Endothelial cell of umbilical vein (primary cell): ENCODE measurements at regions not wholly inside any gene's neighbourhood (a gene's known extent, or its start where the extent isn't known, plus 50 kb on each side); places are given as distances from the start of the nearest gene placed in this dataset.
"Not testable (repeated sequence)": the region's sequence is repeated elsewhere in the genome, so short reads cannot be mapped to it uniquely, and the experiment has no call there.

Experiments used
- BruUV-seq: library from RNA; stranded (reverse); fragments of 400-500 nt; replicated peaks from 2 replicates; lab custom pipeline; 2021; lab: Mats Ljungman, UMichigan
- CTCF ChIA-PET: fragments of 300-600, 350-600 bp; sonication (Branson Sonifier 250); formaldehyde crosslinking; loops from one replicate; lab custom pipeline; 2021; ENCODE audit warnings: antibody characterized with exemption, inconsistent platforms; lab: Charles Lee
- POLR2A ChIA-PET: fragments of 300-600, 350-600 bp; sonication (Branson Sonifier 250); formaldehyde crosslinking; loops from one replicate; lab custom pipeline; 2021; ENCODE audit warnings: antibody characterized with exemption, inconsistent platforms; lab: Charles Lee
- DNase-seq: peaks from one replicate; pipeline ENCODE4 v3.0.0-alpha.2; 2011; ENCODE audit warnings: low read depth, low spot score
- FAIRE-seq: peaks from 2 replicates; lab custom pipeline; 2011; peaks lifted over from hg19 to GRCh38; lab: Jason Lieb, UNC
- H2AFZ ChIP-seq: 2 replicates; pipeline ENCODE4 v1.6.0; 2012; ENCODE audit warnings: low read depth, low read length, control low read depth, inconsistent platforms
- H3K27ac ChIP-seq: 2 replicates; pipeline ENCODE4 v1.5.1; 2011; ENCODE audit warnings: low read depth, mild to moderate bottlenecking, control low read depth, low read length, moderate library complexity; ENCODE audit not compliant: insufficient read depth
- H3K27me3 ChIP-seq, 2 experiments: 2 replicates each; pipeline versions ENCODE4 v1.6.0 to v1.6.1; 2011; ENCODE audit warnings: low read length in 2 of 2, mixed read lengths in 1 of 2; ENCODE audit not compliant: control insufficient read depth in 2 of 2, insufficient read depth in 2 of 2
- H3K36me3 ChIP-seq, 2 experiments: 2 replicates in 1 of 2; 3 replicates in 1 of 2; pipeline ENCODE4 v1.5.1; 2011; ENCODE audit warnings: low read length in 2 of 2, mild to moderate bottlenecking in 1 of 2, moderate library complexity in 1 of 2; ENCODE audit not compliant: control insufficient read depth in 2 of 2, insufficient read depth in 2 of 2; ENCODE audit errors: extremely low read depth in 1 of 2
- H3K4me1 ChIP-seq: 3 replicates; pipeline ENCODE4 v1.5.1; 2011; ENCODE audit warnings: mild to moderate bottlenecking, low read length; ENCODE audit not compliant: control insufficient read depth, insufficient read depth; ENCODE audit errors: extremely low read depth
- H3K4me2 ChIP-seq: 2 replicates; pipeline ENCODE4 v1.6.1; 2011; ENCODE audit warnings: low read length, control low read depth, mixed read lengths; ENCODE audit not compliant: insufficient read depth
- H3K4me3 ChIP-seq, 3 experiments: fragments of 200-600 bp in 1 of 3; sonication (generic), shearing (Covaris generic) in 1 of 3; replicated peaks in 1 of 3; 2 replicates each; pipeline ENCODE4 v1.5.1; 2011 to 2016; ENCODE audit warnings: control low read depth in 3 of 3, low read length in 3 of 3, mild to moderate bottlenecking in 2 of 3, inconsistent platforms in 1 of 3, low read depth in 1 of 3, moderate library complexity in 1 of 3; ENCODE audit not compliant: insufficient read depth in 1 of 3
- H3K79me2 ChIP-seq: 2 replicates; pipeline ENCODE4 v1.6.0; 2012; ENCODE audit warnings: low read length, inconsistent platforms; ENCODE audit not compliant: control insufficient read depth, insufficient read depth
- H3K9ac ChIP-seq: replicated peaks from 2 replicates; pipeline ENCODE3; 2011; ENCODE audit warnings: low read length, control low read depth; ENCODE audit not compliant: insufficient read depth; ENCODE audit errors: extremely low read depth
- H3K9me1 ChIP-seq: replicated peaks from 3 replicates; pipeline ENCODE4 v1.6.0; 2011; ENCODE audit warnings: mild to moderate bottlenecking, low read length; ENCODE audit not compliant: control insufficient read depth, insufficient read depth; ENCODE audit errors: extremely low read depth
- H3K9me3 ChIP-seq: replicated peaks from 2 replicates; pipeline ENCODE4 v1.5.1; 2012; ENCODE audit warnings: low read length, inconsistent platforms; ENCODE audit not compliant: control insufficient read depth, insufficient read depth
- H4K20me1 ChIP-seq: replicated peaks from 2 replicates; pipeline ENCODE3; 2011; ENCODE audit warnings: mild to moderate bottlenecking, low read length; ENCODE audit not compliant: control insufficient read depth, insufficient read depth; ENCODE audit errors: extremely low read depth
- EZH2 ChIP-seq: IDR thresholded peaks from 2 replicates; pipeline ENCODE4 v1.6.1; 2012; ENCODE audit warnings: borderline replicate concordance, low read depth, mild to moderate bottlenecking, moderate library complexity, low read length, inconsistent platforms; ENCODE audit not compliant: severe bottlenecking
- FOS ChIP-seq: IDR thresholded peaks from 2 replicates; pipeline ENCODE4 v1.6.1; 2011; ENCODE audit warnings: mild to moderate bottlenecking, low read length, moderate library complexity, borderline replicate concordance; ENCODE audit not compliant: insufficient read depth
- GATA2 ChIP-seq: IDR thresholded peaks from 2 replicates; pipeline ENCODE4 v1.7.0; 2011; ENCODE audit warnings: low read depth, mild to moderate bottlenecking, moderate library complexity, mixed read lengths, low read length; ENCODE audit not compliant: insufficient read length, insufficient read depth
- JUN ChIP-seq: IDR thresholded peaks from 2 replicates; pipeline ENCODE4 v1.6.1; 2011; ENCODE audit warnings: borderline replicate concordance, low read depth; ENCODE audit not compliant: insufficient read length, insufficient read depth
- MYC ChIP-seq: IDR thresholded peaks from one replicate; pipeline ENCODE4 v1.6.1; 2011; ENCODE audit warnings: mild to moderate bottlenecking, low read depth, low read length
- POLR2A ChIP-seq: IDR thresholded peaks from 2 replicates; pipeline ENCODE4 v1.6.1; 2012; ENCODE audit warnings: low read depth, mild to moderate bottlenecking, control low read depth, low read length
- POLR2AphosphoS5 ChIP-seq: IDR thresholded peaks from 2 replicates; pipeline ENCODE4 v1.6.1; 2012; ENCODE audit warnings: low read depth, mild to moderate bottlenecking, control low read depth, low read length, moderate library complexity; ENCODE audit not compliant: insufficient read depth
- dilution Hi-C: fragments of 300-500 bp; cut with MboI; formaldehyde crosslinking; loops from one replicate; pipeline ENCODE4 v1.15.0; 2019; ENCODE audit warnings: low sequenced_read_pairs; ENCODE audit not compliant: extremely low pct_ligation_motif_present
- intact Hi-C: fragments of 100-400 bp; cut with micrococcal nuclease; formaldehyde crosslinking; loops from one replicate; pipeline ENCODE4 v1.10.0; 2022
- TF ChIP-seq, protein P1 (sequence below), 2 donors: IDR thresholded peaks; 1 replicate in 1 of 2; 2 replicates in 1 of 2; pipeline ENCODE4 v1.5.1; 2011; ENCODE audit warnings: low read length in 2 of 2, mild to moderate bottlenecking in 2 of 2, moderate library complexity in 2 of 2, control low read depth in 1 of 2, inconsistent platforms in 1 of 2, low read depth in 1 of 2; ENCODE audit not compliant: insufficient read depth in 1 of 2; ENCODE audit errors: extremely low read depth in 1 of 2
- TF ChIP-seq, protein P2 (sequence below): IDR thresholded peaks from 2 replicates; pipeline ENCODE4 v1.6.1; 2011; ENCODE audit not compliant: insufficient read depth, insufficient read length

DNA sequence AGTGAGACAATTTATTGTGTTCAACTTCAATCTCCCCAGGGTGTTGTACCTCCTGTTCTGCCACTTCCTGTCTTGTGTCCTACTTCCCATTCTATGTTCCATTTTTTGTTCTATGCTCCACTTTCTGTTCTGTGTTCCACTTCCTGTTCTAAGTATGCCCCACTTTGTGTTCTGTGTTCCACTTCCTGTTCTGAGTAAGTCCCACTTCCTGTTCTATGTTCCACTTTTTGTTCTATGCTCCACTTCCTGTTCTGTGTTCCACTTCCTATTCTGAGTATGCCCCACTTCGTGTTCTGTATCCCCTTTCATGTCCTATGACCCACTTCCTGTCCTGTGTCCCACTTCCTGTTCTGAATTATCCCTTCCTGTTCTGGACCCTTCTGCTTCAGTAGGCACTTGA, 732.7 kb downstream of the TBC1D22A start:
- TF ChIP-seq, protein P1, sequence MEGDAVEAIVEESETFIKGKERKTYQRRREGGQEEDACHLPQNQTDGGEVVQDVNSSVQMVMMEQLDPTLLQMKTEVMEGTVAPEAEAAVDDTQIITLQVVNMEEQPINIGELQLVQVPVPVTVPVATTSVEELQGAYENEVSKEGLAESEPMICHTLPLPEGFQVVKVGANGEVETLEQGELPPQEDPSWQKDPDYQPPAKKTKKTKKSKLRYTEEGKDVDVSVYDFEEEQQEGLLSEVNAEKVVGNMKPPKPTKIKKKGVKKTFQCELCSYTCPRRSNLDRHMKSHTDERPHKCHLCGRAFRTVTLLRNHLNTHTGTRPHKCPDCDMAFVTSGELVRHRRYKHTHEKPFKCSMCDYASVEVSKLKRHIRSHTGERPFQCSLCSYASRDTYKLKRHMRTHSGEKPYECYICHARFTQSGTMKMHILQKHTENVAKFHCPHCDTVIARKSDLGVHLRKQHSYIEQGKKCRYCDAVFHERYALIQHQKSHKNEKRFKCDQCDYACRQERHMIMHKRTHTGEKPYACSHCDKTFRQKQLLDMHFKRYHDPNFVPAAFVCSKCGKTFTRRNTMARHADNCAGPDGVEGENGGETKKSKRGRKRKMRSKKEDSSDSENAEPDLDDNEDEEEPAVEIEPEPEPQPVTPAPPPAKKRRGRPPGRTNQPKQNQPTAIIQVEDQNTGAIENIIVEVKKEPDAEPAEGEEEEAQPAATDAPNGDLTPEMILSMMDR (IDR thresholded peaks at IDR 0.05; ENCODE audit: extremely low read depth in 1 of 2, insufficient read depth in 1 of 2, low read depth in 1 of 2, low read length in 2 of 2), result no peak
- TF ChIP-seq, protein P2, sequence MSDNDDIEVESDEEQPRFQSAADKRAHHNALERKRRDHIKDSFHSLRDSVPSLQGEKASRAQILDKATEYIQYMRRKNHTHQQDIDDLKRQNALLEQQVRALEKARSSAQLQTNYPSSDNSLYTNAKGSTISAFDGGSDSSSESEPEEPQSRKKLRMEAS, result no peak
- TF ChIP-seq JUN, result no peak
- no peak for TF ChIP-seq POLR2AphosphoS5
- TF ChIP-seq GATA2, result no peak
- TF ChIP-seq MYC, result no peak
- TF ChIP-seq EZH2, result no peak
- TF ChIP-seq FOS, result no peak
- no peak for TF ChIP-seq POLR2A
- CTCF ChIA-PET, result no interaction called here
- BruUV-seq, result no TSS peak
- Histone ChIP-seq H3K27me3 (no peaks in the 10 kb centered on the region), H3K4me3 (no peak overlapping the region), H3K9ac (no peak overlapping the region), H2AFZ (no peak overlapping the region), H3K36me3 (no peaks in the 10 kb centered on the region), H3K9me1 (no peaks in the 10 kb centered on the region), H3K4me2 (no peak overlapping the region), H3K4me1 (no peaks in the 10 kb centered on the region), H4K20me1 (no peaks in the 10 kb centered on the region), H3K79me2 (no peaks in the 10 kb centered on the region), H3K9me3 (peaks cover 5% of the 10 kb centered on the region), H3K27ac (no peak overlapping the region)
- dilution Hi-C loops, result no loop called here
- DNase-seq, result no peak
- intact Hi-C loops, result no loop called here
- POLR2A ChIA-PET, result no interaction called here
- no peak for FAIRE-seq

DNA sequence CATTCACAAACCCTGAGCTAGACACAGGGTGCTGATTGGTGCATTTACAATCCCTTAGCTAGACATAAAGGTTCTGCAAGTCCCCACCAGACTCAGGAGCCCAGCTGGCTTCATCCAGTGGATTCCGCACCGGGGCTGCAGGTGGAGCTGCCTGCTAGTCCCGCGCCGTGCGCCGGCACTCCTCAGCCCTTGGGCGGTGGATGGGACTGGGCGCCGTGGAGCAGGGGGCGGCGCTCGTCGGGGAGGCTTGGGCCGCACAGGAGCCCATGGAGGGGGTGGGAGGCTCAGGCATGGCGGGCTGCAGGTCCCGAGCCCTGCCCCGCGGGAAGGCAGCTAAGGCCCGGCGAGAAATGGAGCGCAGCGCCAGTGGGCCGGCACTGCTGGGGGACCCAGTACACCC, 725.7 kb downstream of the TBC1D22A start:
- H3K4me1 ChIP-seq, DNase-seq, H4K20me1 ChIP-seq, H3K9ac ChIP-seq, H3K27ac ChIP-seq, POLR2A ChIA-PET, intact Hi-C loops, H2AFZ ChIP-seq, H3K27me3 ChIP-seq, dilution Hi-C loops, H3K36me3 ChIP-seq, CTCF ChIA-PET, H3K9me1 ChIP-seq, H3K79me2 ChIP-seq, H3K4me2 ChIP-seq, BruUV-seq, H3K9me3 ChIP-seq, FAIRE-seq, H3K4me3 ChIP-seq: not testable (repeated sequence)
